ENCODE measurements at regions not wholly inside any gene's neighbourhood (a gene's known extent, or its start where the extent isn't known, plus 50 kb on each side); places are given as distances from the start of the nearest gene placed in this dataset.

DNA sequence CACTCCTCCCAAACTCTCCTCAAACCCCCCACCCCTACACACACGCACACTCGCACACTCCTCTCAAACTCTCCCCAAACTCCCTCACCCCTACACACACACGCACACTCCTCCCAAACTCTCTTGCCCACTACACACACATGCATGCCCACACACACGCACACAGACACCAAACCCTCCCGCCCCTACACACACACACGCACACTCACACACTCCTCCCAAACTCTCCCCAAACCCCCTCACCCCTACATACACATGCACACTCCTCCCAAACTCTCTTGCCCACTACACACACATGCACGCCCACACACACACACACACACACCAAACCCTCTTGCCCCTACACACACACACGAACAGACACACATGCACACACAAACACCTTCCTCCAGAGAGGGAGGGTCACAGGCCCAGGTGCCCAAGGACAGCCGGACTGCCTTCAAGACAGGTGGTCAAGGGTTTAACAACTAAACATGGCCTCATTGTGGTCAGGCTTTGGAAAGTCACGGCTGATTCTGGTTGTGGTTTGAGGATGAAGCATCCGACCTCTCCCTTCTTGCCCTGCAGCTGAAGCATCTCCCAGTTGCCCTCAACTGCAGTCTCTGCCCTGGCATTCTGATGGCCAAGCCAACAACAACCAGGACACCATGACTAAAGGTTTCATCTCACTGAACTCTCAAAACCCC is 72.3 kb upstream of the SNTG2 start:
- H3K9me3 ChIP-seq (ENCODE audit: control insufficient read depth in 3 of 3, low read length in 3 of 3): no peaks in the 10 kb centered on the region
- peaks cover 14 to 43% (median 32%) of the 10 kb centered on the region in 3 donors for H3K27me3 ChIP-seq (ENCODE audit: control insufficient read depth in 3 of 3, insufficient read depth in 3 of 3, low read length in 3 of 3)
- peaks cover 0 to 2% (median 0%) of the 10 kb centered on the region in 3 donors for H3K4me1 ChIP-seq (ENCODE audit: control insufficient read depth in 3 of 3, insufficient read depth in 3 of 3, low read length in 3 of 3)
- no peaks in the 10 kb centered on the region for H3K36me3 ChIP-seq (ENCODE audit: control insufficient read depth in 3 of 3, insufficient read depth in 3 of 3, low read length in 3 of 3)
- no peak overlapping the region for H3K9ac ChIP-seq (ENCODE audit: low read depth in 1 of 3, low read length in 3 of 3)
- H3K4me3 ChIP-seq (ENCODE audit: low read length in 3 of 3): no peak overlapping the region
- H3K27ac ChIP-seq (ENCODE audit: low read depth, low read length): no peak overlapping the region

DNA sequence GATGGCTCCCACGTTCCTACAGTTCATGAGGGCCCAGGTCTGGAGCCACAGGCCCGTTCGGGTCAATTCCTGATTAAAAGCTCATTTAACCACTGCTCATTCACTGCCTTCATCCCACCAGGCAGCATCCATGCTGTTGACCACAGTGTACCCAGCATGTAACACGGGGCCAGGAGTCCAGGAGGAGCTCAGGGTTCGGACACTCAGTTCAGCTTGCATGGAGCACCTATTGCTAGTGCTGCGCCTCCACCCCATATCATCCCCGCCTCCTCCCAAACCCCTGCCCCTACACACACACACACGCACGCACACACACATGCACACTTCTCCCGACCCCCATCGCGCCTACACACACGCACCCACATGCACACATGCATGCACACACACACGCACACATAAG is 72.9 kb upstream of the SNTG2 start:
- Histone ChIP-seq H3K4me3 (ENCODE audit: low read length in 3 of 3) (no peak overlapping the region), H3K27me3 (ENCODE audit: control insufficient read depth in 3 of 3, insufficient read depth in 3 of 3, low read length in 3 of 3) (peaks cover 13 to 36% (median 27%) of the 10 kb centered on the region in 3 donors), H3K4me1 (ENCODE audit: control insufficient read depth in 3 of 3, insufficient read depth in 3 of 3, low read length in 3 of 3) (no peaks in the 10 kb centered on the region), H3K9ac (ENCODE audit: low read depth in 1 of 3, low read length in 3 of 3) (no peak overlapping the region), H3K36me3 (ENCODE audit: control insufficient read depth in 3 of 3, insufficient read depth in 3 of 3, low read length in 3 of 3) (no peaks in the 10 kb centered on the region), H3K27ac (ENCODE audit: low read depth, low read length) (no peak overlapping the region), H3K9me3 (ENCODE audit: control insufficient read depth in 3 of 3, low read length in 3 of 3) (no peaks in the 10 kb centered on the region)

DNA sequence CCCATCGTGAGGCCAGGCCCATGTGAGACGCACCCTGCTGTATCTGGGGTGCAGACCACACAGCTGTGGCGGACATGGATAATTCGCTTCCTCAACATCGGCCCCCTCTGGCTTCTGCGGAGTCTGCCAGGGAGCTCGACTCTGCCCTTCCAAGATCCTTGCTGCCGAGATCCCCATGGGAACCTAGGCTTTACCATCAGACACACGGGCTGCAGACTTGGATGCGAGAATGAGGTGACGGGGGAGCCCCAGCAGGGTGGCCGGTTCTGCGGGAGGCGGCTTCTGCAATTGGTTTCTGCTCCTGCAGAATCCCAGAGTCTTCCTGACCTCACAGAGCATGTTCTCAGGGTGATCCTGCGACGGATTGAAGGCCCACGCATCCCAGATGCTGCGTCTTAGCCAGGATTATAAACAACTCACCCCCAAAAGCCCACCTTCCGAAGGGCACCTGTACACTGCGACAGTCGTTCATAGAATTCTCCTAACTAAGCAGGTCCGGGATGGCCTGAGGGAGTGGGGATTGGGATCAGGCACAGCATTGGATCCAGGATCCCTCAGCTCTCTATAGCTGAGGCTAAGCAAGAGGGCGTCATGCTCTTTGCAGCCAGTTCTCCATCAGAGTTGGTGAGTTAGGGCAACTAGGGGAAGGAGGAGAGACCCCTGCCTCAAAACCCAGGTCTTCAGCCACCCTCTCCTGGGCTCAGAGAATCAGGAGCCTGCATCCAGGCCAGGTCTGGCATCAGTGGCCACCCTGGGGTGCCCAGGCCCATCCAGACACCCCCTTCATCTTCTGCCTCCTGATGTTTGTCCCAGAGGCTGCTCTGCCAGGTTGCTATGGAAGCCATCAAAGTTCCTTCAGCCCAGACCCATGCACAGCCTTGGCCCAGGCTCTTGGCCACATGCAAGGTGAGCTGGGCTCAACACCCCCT is 74.7 kb upstream of the SNTG2 start:
- H3K27me3 ChIP-seq (ENCODE audit: control insufficient read depth in 3 of 3, insufficient read depth in 3 of 3, low read length in 3 of 3): peaks cover 13 to 36% (median 29%) of the 10 kb centered on the region in 3 donors
- no peaks in the 10 kb centered on the region for H3K4me1 ChIP-seq (ENCODE audit: control insufficient read depth in 3 of 3, insufficient read depth in 3 of 3, low read length in 3 of 3)
- no peak overlapping the region for H3K4me3 ChIP-seq (ENCODE audit: low read length in 3 of 3)
- no peak overlapping the region for H3K9ac ChIP-seq (ENCODE audit: low read depth in 1 of 3, low read length in 3 of 3)
- H3K36me3 ChIP-seq (ENCODE audit: control insufficient read depth in 3 of 3, insufficient read depth in 3 of 3, low read length in 3 of 3): no peaks in the 10 kb centered on the region
- H3K9me3 ChIP-seq (ENCODE audit: control insufficient read depth in 3 of 3, low read length in 3 of 3): no peaks in the 10 kb centered on the region
- H3K27ac ChIP-seq (ENCODE audit: low read depth, low read length): no peak overlapping the region

DNA sequence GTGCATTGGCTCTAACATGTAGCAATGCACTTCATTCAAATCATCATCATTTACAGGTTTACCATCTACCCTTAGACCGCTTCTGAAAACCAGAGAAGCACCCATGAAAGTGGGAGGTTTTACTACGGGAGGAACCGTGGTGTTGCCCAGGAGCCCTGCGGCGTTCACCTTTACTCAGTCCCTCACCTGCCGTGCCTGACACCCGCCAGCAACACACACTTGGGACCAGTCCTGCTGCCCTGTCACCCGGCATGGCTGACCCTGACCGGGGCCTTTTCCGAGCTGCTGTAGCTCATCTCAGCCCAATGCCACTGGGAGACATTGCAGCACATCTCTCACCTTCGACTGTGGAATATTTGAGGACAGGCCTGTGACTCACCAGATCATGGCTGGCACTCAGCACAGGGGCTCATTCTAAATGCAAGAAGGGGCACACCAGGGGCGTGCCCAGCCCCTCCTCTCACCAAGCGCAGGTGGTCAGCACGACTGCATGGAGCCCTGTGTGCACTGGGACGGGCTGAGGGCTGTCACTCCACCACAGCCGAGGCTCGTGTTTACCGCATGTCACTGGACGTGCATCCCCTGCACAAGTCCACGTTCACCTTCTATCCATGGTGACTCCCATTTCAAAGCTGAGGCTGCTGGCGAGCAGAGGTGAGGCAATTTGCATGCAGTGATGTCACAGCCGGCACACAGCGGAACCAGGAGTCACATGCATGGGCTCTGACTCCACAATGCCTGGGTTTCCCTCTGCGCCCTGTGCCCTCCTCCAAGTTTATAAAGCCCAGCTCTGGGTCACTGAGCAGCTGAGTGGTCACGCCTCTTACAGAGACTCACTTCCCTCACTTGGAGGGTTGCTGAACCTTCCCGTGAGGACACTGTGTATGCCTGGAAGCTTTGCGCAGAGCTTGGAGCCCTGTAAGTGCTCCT is 76.7 kb upstream of the SNTG2 start:
- Histone ChIP-seq H3K36me3 (ENCODE audit: control insufficient read depth in 3 of 3, insufficient read depth in 3 of 3, low read length in 3 of 3) (no peaks in the 10 kb centered on the region), H3K9me3 (ENCODE audit: control insufficient read depth in 3 of 3, low read length in 3 of 3) (no peaks in the 10 kb centered on the region), H3K27me3 (ENCODE audit: control insufficient read depth in 3 of 3, insufficient read depth in 3 of 3, low read length in 3 of 3) (peaks cover 9 to 41% (median 30%) of the 10 kb centered on the region in 3 donors)

DNA sequence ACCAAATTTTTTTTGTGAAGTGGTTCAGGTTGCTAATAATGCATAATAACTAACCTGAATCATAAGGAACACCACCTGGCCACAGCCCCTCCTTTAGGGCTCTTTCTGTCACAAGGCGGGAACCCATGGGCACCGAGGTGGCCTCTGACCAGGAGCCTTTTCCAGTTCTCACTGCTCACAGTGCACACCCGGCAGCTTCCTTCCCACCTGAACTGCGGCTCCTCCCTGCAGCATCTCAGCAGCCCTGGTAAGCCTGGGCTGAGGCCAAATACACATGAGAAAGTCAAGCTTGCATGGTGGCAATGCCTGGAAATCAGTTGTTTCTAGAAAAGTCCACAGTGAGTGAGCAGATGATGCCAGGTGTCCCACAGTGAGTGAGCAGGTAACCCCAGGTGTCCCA is 77.6 kb upstream of the SNTG2 start:
- Histone ChIP-seq H3K4me3 (ENCODE audit: low read length in 3 of 3) (no peak overlapping the region), H3K36me3 (ENCODE audit: control insufficient read depth in 3 of 3, insufficient read depth in 3 of 3, low read length in 3 of 3) (no peaks in the 10 kb centered on the region), H3K27ac (ENCODE audit: low read depth, low read length) (no peak overlapping the region), H3K27me3 (ENCODE audit: control insufficient read depth in 3 of 3, insufficient read depth in 3 of 3, low read length in 3 of 3) (peaks cover 9 to 42% (median 30%) of the 10 kb centered on the region in 3 donors), H3K4me1 (ENCODE audit: control insufficient read depth in 3 of 3, insufficient read depth in 3 of 3, low read length in 3 of 3) (no peaks in the 10 kb centered on the region), H3K9me3 (ENCODE audit: control insufficient read depth in 3 of 3, low read length in 3 of 3) (no peaks in the 10 kb centered on the region), H3K9ac (ENCODE audit: low read depth in 1 of 3, low read length in 3 of 3) (no peak overlapping the region)

More for the DNA sequence above, 76.7 kb upstream of the SNTG2 start:
- Histone ChIP-seq H3K27ac (ENCODE audit: low read depth, low read length) (no peak overlapping the region), H3K4me3 (ENCODE audit: low read length in 3 of 3) (no peak overlapping the region), H3K4me1 (ENCODE audit: control insufficient read depth in 3 of 3, insufficient read depth in 3 of 3, low read length in 3 of 3) (no peaks in the 10 kb centered on the region), H3K9ac (ENCODE audit: low read depth in 1 of 3, low read length in 3 of 3) (no peak overlapping the region)

DNA sequence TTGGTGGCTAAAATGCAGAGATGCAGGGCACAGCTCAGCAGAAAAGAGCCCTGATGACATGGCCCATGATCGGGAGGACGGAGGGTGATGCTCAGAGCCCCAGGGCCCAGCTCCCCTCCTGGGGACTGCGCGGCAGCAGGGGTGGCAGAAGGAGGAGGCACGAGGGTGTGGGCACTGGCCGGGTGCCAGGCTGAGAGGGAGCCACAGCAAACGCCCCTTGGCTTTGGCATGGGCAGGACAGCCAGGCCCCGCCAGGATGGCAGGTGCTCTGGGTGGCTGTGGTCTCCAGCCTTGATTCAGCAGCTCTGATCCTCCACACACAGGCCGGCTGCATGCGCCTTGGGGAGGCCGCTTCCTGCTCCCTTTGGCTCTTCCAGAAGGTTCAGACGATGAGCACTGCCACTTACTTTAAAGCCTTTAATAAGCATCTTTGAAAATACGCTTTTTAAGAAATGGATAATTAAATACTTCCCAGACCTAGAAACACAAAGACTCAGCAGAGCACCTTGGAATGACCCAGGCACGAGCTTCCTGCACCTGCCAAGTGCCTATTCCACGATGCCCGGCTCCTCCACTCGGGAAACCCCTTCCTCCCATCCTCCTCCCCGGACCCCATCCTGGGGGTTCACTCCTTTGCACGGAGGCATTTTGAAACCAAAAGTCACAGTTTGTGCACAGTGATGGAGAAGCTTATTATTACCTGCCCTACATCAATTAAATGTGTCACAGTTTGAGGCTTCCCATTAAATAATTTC is 78.5 kb upstream of the SNTG2 start:
- H3K4me1 ChIP-seq (ENCODE audit: control insufficient read depth in 3 of 3, insufficient read depth in 3 of 3, low read length in 3 of 3): no peaks in the 10 kb centered on the region
- H3K27ac ChIP-seq (ENCODE audit: low read depth, low read length): no peak overlapping the region
- no peaks in the 10 kb centered on the region for H3K9me3 ChIP-seq (ENCODE audit: control insufficient read depth in 3 of 3, low read length in 3 of 3)
- no peak overlapping the region for H3K9ac ChIP-seq (ENCODE audit: low read depth in 1 of 3, low read length in 3 of 3)
- no peaks in the 10 kb centered on the region for H3K36me3 ChIP-seq (ENCODE audit: control insufficient read depth in 3 of 3, insufficient read depth in 3 of 3, low read length in 3 of 3)
- H3K27me3 ChIP-seq (ENCODE audit: control insufficient read depth in 3 of 3, insufficient read depth in 3 of 3, low read length in 3 of 3): peaks cover 11 to 43% (median 30%) of the 10 kb centered on the region in 3 donors
- no peak overlapping the region for H3K4me3 ChIP-seq (ENCODE audit: low read length in 3 of 3)

DNA sequence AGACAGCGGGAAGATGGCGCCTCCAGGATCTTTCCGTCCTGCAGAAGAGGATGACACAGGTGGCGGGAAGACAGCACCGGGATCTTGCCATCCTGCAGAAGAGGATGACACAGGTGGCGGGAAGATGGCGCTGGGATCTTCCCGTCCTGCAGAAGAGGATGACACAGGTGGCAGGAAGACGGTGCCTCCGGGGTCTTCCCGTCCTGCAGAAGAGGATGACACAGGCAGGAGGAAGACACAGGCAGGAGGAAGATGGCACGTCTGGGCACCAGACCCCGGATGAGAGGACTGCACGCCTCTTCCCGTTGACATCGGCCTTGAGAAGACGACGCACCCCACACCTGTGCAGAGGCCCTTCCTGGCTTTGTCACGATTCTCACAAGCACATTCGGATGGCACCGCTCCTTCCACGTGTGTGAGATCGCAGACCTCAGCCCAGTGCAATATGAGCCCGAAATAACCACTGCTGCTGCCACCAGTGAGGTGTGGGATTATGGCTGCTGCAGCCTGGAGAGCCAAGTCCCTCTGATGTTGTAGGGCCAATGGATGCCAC is 79.4 kb upstream of the SNTG2 start:
- Histone ChIP-seq H3K4me3 (ENCODE audit: low read length in 3 of 3) (no peak overlapping the region), H3K27ac (ENCODE audit: low read depth, low read length) (no peak overlapping the region), H3K4me1 (ENCODE audit: control insufficient read depth in 3 of 3, insufficient read depth in 3 of 3, low read length in 3 of 3) (no peaks in the 10 kb centered on the region), H3K36me3 (ENCODE audit: control insufficient read depth in 3 of 3, insufficient read depth in 3 of 3, low read length in 3 of 3) (no peaks in the 10 kb centered on the region), H3K9ac (ENCODE audit: low read depth in 1 of 3, low read length in 3 of 3) (no peak overlapping the region), H3K9me3 (ENCODE audit: control insufficient read depth in 3 of 3, low read length in 3 of 3) (no peaks in the 10 kb centered on the region), H3K27me3 (ENCODE audit: control insufficient read depth in 3 of 3, insufficient read depth in 3 of 3, low read length in 3 of 3) (peaks cover 18 to 48% (median 32%) of the 10 kb centered on the region in 3 donors)

DNA sequence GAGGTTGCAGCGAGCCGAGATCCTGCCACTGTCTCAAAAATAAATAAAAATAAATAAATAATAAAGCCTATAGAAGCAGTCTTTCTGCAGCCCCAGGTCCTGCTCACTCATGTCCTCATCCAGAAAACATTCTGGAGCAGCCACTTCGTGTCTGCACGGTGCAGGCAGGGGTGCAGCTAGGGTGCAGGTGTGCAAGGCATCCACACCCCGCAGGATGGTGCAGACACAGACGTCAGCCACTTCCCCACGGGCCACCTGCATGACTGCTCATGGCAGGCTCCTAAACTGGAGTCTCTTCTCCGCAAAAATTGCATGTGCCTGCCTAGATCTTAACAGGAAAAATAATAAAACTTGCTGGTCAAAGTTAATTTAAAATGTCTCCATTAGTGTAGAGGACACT is 80.2 kb upstream of the SNTG2 start:
- Histone ChIP-seq H3K27ac (ENCODE audit: low read depth, low read length) (no peak overlapping the region), H3K27me3 (ENCODE audit: control insufficient read depth in 3 of 3, insufficient read depth in 3 of 3, low read length in 3 of 3) (peaks cover 18 to 50% (median 30%) of the 10 kb centered on the region in 3 donors), H3K9ac (ENCODE audit: low read depth in 1 of 3, low read length in 3 of 3) (no peak overlapping the region), H3K9me3 (ENCODE audit: control insufficient read depth in 3 of 3, low read length in 3 of 3) (no peaks in the 10 kb centered on the region), H3K36me3 (ENCODE audit: control insufficient read depth in 3 of 3, insufficient read depth in 3 of 3, low read length in 3 of 3) (no peaks in the 10 kb centered on the region), H3K4me1 (ENCODE audit: control insufficient read depth in 3 of 3, insufficient read depth in 3 of 3, low read length in 3 of 3) (no peaks in the 10 kb centered on the region), H3K4me3 (ENCODE audit: low read length in 3 of 3) (no peak overlapping the region)

DNA sequence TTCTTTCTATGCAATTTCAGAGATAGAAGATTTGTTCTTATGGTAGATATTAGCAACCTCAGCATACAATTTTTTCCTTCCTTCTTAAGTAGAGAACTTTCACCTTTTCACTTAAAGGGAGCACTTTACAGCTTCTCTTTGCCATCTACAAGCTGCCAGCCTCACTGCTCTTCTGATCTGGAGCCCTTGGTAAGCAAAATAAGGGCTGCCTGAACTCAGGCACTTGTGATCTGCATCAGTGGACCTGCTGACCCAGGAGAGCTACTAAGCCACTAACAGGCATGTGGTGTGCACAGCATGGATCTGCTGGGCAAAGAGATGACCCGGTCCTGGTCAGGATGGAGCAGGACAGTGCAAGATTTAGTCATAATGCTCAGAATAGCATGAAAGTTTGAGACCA is 80.8 kb upstream of the SNTG2 start:
- Histone ChIP-seq H3K27ac (ENCODE audit: low read depth, low read length) (no peak overlapping the region), H3K9me3 (ENCODE audit: control insufficient read depth in 3 of 3, low read length in 3 of 3) (no peaks in the 10 kb centered on the region), H3K9ac (ENCODE audit: low read depth in 1 of 3, low read length in 3 of 3) (no peak overlapping the region), H3K27me3 (ENCODE audit: control insufficient read depth in 3 of 3, insufficient read depth in 3 of 3, low read length in 3 of 3) (peaks cover 18 to 50% (median 31%) of the 10 kb centered on the region in 3 donors), H3K4me1 (ENCODE audit: control insufficient read depth in 3 of 3, insufficient read depth in 3 of 3, low read length in 3 of 3) (no peaks in the 10 kb centered on the region), H3K36me3 (ENCODE audit: control insufficient read depth in 3 of 3, insufficient read depth in 3 of 3, low read length in 3 of 3) (no peaks in the 10 kb centered on the region), H3K4me3 (ENCODE audit: low read length in 3 of 3) (no peak overlapping the region)
